CD4-positive, alpha-beta T cell treated with Interleukin-15 for 4 hours (primary cell): ENCODE measurements at regions not wholly inside any gene's neighbourhood (a gene's known extent, or its start where the extent isn't known, plus 50 kb on each side); places are given as distances from the start of the nearest gene placed in this dataset.

Experiments
- DNase-seq: peaks from one replicate; pipeline ENCODE4 v3.0.0-alpha.2; 2020; ENCODE audit warnings: low spot score

GRCh38 chr1:38539931-38540330 is 319.6 kb downstream of the RRAGC start:
- DNase-seq: no peak

- no peak for DNase-seq
These were observed 320.7 kb downstream of the RRAGC start for GRCh38 chr1:38538834-38539233.

GRCh38 chr1:38536089-38536488 is 323.5 kb downstream of the RRAGC start:
- DNase-seq: no peak

- DNase-seq: no peak
These were observed 325.1 kb downstream of the RRAGC start for GRCh38 chr1:38534473-38534823.

- no peak for DNase-seq
These were observed 325.6 kb downstream of the RRAGC start for GRCh38 chr1:38533772-38534472.

- no peak for DNase-seq
These were observed 328.6 kb downstream of the RRAGC start for GRCh38 chr1:38530957-38531356.

- no peak for DNase-seq
These were observed 329.6 kb downstream of the RRAGC start for GRCh38 chr1:38529946-38530345.

GRCh38 chr1:38529391-38529790 is 330.2 kb downstream of the RRAGC start:
- no peak for DNase-seq

GRCh38 chr1:38528623-38529022 is 330.9 kb downstream of the RRAGC start:
- no peak for DNase-seq

GRCh38 chr1:38527373-38527966 is 332.1 kb downstream of the RRAGC start:
- DNase-seq: no peak

GRCh38 chr1:38526046-38526445 is 333.5 kb downstream of the RRAGC start:
- no peak for DNase-seq

GRCh38 chr1:38525343-38526043 is 334.1 kb downstream of the RRAGC start:
- DNase-seq: no peak

GRCh38 chr1:38524025-38524641 is 335.4 kb downstream of the RRAGC start:
- no peak for DNase-seq

- no peak for DNase-seq
These were observed 336.0 kb downstream of the RRAGC start for GRCh38 chr1:38523568-38523939.

GRCh38 chr1:38522915-38523567 is 336.5 kb downstream of the RRAGC start:
- no peak for DNase-seq

GRCh38 chr1:38516560-38516959 is 343.0 kb downstream of the RRAGC start:
- DNase-seq: no peak

- DNase-seq: no peak
These were observed 346.8 kb downstream of the RRAGC start for GRCh38 chr1:38512789-38513188.

GRCh38 chr1:38512024-38512767 is 347.4 kb downstream of the RRAGC start:
- DNase-seq: no peak

GRCh38 chr1:38508232-38508631 is 351.3 kb downstream of the RRAGC start:
- DNase-seq: no peak

GRCh38 chr1:38507563-38507962 is 352.0 kb downstream of the RRAGC start:
- no peak for DNase-seq

GRCh38 chr1:38505944-38506343 is 353.6 kb downstream of the RRAGC start:
- DNase-seq: no peak

GRCh38 chr1:38502758-38503157 is 356.8 kb downstream of the RRAGC start:
- DNase-seq: no peak
